ENCODE measurements at regions not wholly inside any gene's neighbourhood (a gene's known extent, or its start where the extent isn't known, plus 50 kb on each side); places are given as distances from the start of the nearest gene placed in this dataset.

GRCh38 chr3:134094491-134094890, 64.8 kb upstream of the SLCO2A1 start:
- Mint-ChIP-seq H3K36me3 (ENCODE audit: low read depth) (no peaks in the 10 kb centered on the region), H3K4me3 (no peak overlapping the region), H3K4me1 (no peaks in the 10 kb centered on the region), H3K27ac (no peak overlapping the region), H3K27me3 (ENCODE audit: insufficient read depth, low read depth, poor library complexity) (peaks cover 7% of the 10 kb centered on the region), H3K9me3 (peaks cover 21% of the 10 kb centered on the region; the same call in 2 of the 3 replicates)
- Histone ChIP-seq H3K79me2 (replicated peaks; ENCODE audit: insufficient read depth) (no peaks in the 10 kb centered on the region), H3K9me2 (ENCODE audit: insufficient read depth) (0 out of 2 replicates have a peak, but pooled peaks cover 3% of the 10 kb centered on the region), H3F3A (replicated peaks; ENCODE audit: low read depth) (no peaks in the 10 kb centered on the region), H3K27ac (ENCODE audit: low read depth) (no peak overlapping the region), H4K20me1 (replicated peaks; ENCODE audit: insufficient read depth) (no peaks in the 10 kb centered on the region), H3K4me1 (ENCODE audit: insufficient read depth) (no peaks in the 10 kb centered on the region), H3K36me3 (ENCODE audit: insufficient read depth) (no peaks in the 10 kb centered on the region), H3K27me3 (ENCODE audit: insufficient read depth) (no peaks in the 10 kb centered on the region), H3K4me2 (no peak overlapping the region), H2AFZ (no peak overlapping the region), H3K4me3 (no peak overlapping the region)
- TF ChIP-seq ZNF462 (CRISPR knock-in tag; IDR thresholded peaks at IDR 0.05): no peak
- no peak for TF ChIP-seq ETS1 (IDR thresholded peaks at IDR 0.05)
- no peak for TF ChIP-seq EZH2phosphoT487 (IDR thresholded peaks at IDR 0.05; ENCODE audit: unreplicated experiment)
- no peak for TF ChIP-seq CTCF (conservative IDR thresholded peaks at IDR 0.05; ENCODE audit: low read depth in 2 of 2)
- no peak for TF ChIP-seq STAT1 (IDR thresholded peaks at IDR 0.05; ENCODE audit: unreplicated experiment)
- no peak for TF ChIP-seq ZNF114 (CRISPR knock-in tag; IDR thresholded peaks at IDR 0.05)
- no peak for TF ChIP-seq JUNB (IDR thresholded peaks at IDR 0.05; ENCODE audit: unreplicated experiment)
- no peak for TF ChIP-seq POLR2AphosphoS5 (IDR thresholded peaks at IDR 0.05; ENCODE audit: low read depth)
- no peak for TF ChIP-seq NANOG (IDR thresholded peaks at IDR 0.05; ENCODE audit: borderline replicate concordance)
- TF ChIP-seq EZH2 (IDR thresholded peaks at IDR 0.05; ENCODE audit: low read depth, unreplicated experiment): no peak
- no peak for TF ChIP-seq CREB1 (CRISPR knock-in tag; IDR thresholded peaks at IDR 0.05; ENCODE audit: low read depth)
- no peak for TF ChIP-seq REST (IDR thresholded peaks at IDR 0.05; ENCODE audit: unreplicated experiment)
- no peak for TF ChIP-seq ZNF331 (CRISPR knock-in tag; IDR thresholded peaks at IDR 0.05; ENCODE audit: low read depth)
- ATAC-seq (no peak), DNase-seq (ENCODE audit: low spot score) (no peak)
